Endodermal cell (in vitro differentiated cells): ENCODE measurements at regions not wholly inside any gene's neighbourhood (a gene's known extent, or its start where the extent isn't known, plus 50 kb on each side); places are given as distances from the start of the nearest gene placed in this dataset.

Source experiments
- DNase-seq: peaks from one replicate; pipeline ENCODE4 v3.0.0-alpha.2; 2017
- H3K27ac ChIP-seq: 2 replicates; pipeline ENCODE4 v1.5.1; 2013; ENCODE audit warnings: mild to moderate bottlenecking, low read depth, low read length, moderate library complexity
- H3K27me3 ChIP-seq: 2 replicates; pipeline ENCODE4 v1.6.1; 2013; ENCODE audit warnings: mild to moderate bottlenecking, low read length, moderate library complexity; ENCODE audit not compliant: insufficient read depth, control insufficient read depth, poor library complexity, severe bottlenecking
- H3K36me3 ChIP-seq: 2 replicates; pipeline ENCODE4 v1.7.0; 2013; ENCODE audit warnings: mild to moderate bottlenecking, low read length, moderate library complexity; ENCODE audit not compliant: control insufficient read depth, insufficient read depth
- H3K4me1 ChIP-seq: one replicate; pipeline ENCODE4 v1.7.0; 2013; ENCODE audit warnings: low read length; ENCODE audit not compliant: control insufficient read depth, insufficient read depth
- H3K4me3 ChIP-seq: 2 replicates; pipeline ENCODE4 v1.5.1; 2013; ENCODE audit warnings: mild to moderate bottlenecking, low read length, moderate library complexity
- H3K9ac ChIP-seq: 2 replicates; pipeline ENCODE4 v1.6.1; 2013; ENCODE audit warnings: mild to moderate bottlenecking, low read length, moderate library complexity; ENCODE audit not compliant: poor library complexity, severe bottlenecking; ENCODE audit errors: extremely low read depth
- H3K9me3 ChIP-seq: 2 replicates; pipeline ENCODE4 v1.6.1; 2013; ENCODE audit warnings: mild to moderate bottlenecking, low read length, moderate library complexity; ENCODE audit not compliant: control insufficient read depth
- H3K27ac Mint-ChIP-seq: 2 replicates; pipeline ENCODE4 v1.8.0; 2020; ENCODE audit warnings: mixed read lengths
- H3K27me3 Mint-ChIP-seq: 2 replicates; pipeline ENCODE4 v1.8.0; 2021; ENCODE audit warnings: mild to moderate bottlenecking, mixed read lengths; ENCODE audit not compliant: insufficient read depth
- H3K36me3 Mint-ChIP-seq: 2 replicates; pipeline ENCODE4 v1.8.0; 2020; ENCODE audit warnings: low read depth, mixed read lengths
- H3K4me1 Mint-ChIP-seq: 2 replicates; pipeline ENCODE4 v1.8.0; 2020; ENCODE audit warnings: mixed read lengths
- H3K4me3 Mint-ChIP-seq: 2 replicates; pipeline ENCODE4 v1.8.0; 2020; ENCODE audit warnings: mild to moderate bottlenecking, moderate library complexity, mixed read lengths
- H3K9me3 Mint-ChIP-seq: 2 replicates; pipeline ENCODE4 v1.8.0; 2020; ENCODE audit warnings: mild to moderate bottlenecking, mixed read lengths
- CTCF ChIP-seq: fragments of 200-600 bp; sonication (generic); conservative IDR thresholded peaks from 2 replicates; pipeline ENCODE4 v1.5.0; 2021; ENCODE audit warnings: antibody characterized with exemption, mild to moderate bottlenecking
- WGBS, 2 experiments: methylation state at CpG; one replicate each; pipeline versions ENCODE4 v1.1.5 to v1.1.7; 2013; ENCODE audit warnings: missing lambda C conversion rate in 2 of 2, mixed read lengths in 1 of 2; ENCODE audit not compliant: insufficient coverage in 1 of 2, insufficient read length in 1 of 2; 5-methylcytosine and 5-hydroxymethylcytosine counted together

GRCh38 chr7:81407094-81407493, 362.8 kb downstream of the HGF start:
- Histone ChIP-seq H3K36me3 (no peaks in the 10 kb centered on the region), H3K27ac (no peak overlapping the region), H3K27me3 (no peaks in the 10 kb centered on the region), H3K4me3 (no peak overlapping the region), H3K4me1 (no peaks in the 10 kb centered on the region), H3K9ac (no peak overlapping the region), H3K9me3 (peaks cover 10% of the 10 kb centered on the region)
- TF ChIP-seq CTCF = no peak
- no peak overlapping the region for H3K4me3 Mint-ChIP-seq
- 90 to 97% methylated on average over 2 of the region's 2 CpGs for WGBS, 2 experiments
- H3K4me1 Mint-ChIP-seq = no peaks in the 10 kb centered on the region
- no peak for DNase-seq
- no peaks in the 10 kb centered on the region for H3K27me3 Mint-ChIP-seq
- H3K9me3 Mint-ChIP-seq = peaks cover 10% of the 10 kb centered on the region
- peaks cover 2% of the 10 kb centered on the region for H3K36me3 Mint-ChIP-seq
- no peak overlapping the region for H3K27ac Mint-ChIP-seq

GRCh38 chr7:81404669-81405068, 365.2 kb downstream of the HGF start:
- Mint-ChIP-seq H3K9me3 (peaks cover 10% of the 10 kb centered on the region), H3K27me3 (no peaks in the 10 kb centered on the region), H3K4me1 (no peaks in the 10 kb centered on the region), H3K36me3 (peaks cover 2% of the 10 kb centered on the region), H3K4me3 (no peak overlapping the region), H3K27ac (no peak overlapping the region)
- peaks cover 10% of the 10 kb centered on the region for H3K9me3 ChIP-seq
- no peak overlapping the region for H3K27ac ChIP-seq
- no peak for TF ChIP-seq CTCF
- H3K4me3 ChIP-seq = no peak overlapping the region
- H3K36me3 ChIP-seq = no peaks in the 10 kb centered on the region
- no peak overlapping the region for H3K9ac ChIP-seq
- no peak for DNase-seq
- H3K27me3 ChIP-seq = no peaks in the 10 kb centered on the region
- 84 to 86% methylated on average over 1 to 2 of the region's 2 CpGs for WGBS, 2 experiments
- no peaks in the 10 kb centered on the region for H3K4me1 ChIP-seq

GRCh38 chr7:81402227-81402626, 367.6 kb downstream of the HGF start:
- H3K9me3 ChIP-seq = peaks cover 10% of the 10 kb centered on the region

More at GRCh38 chr7:81402227-81402626, 367.6 kb downstream of the HGF start:
- Mint-ChIP-seq H3K27ac (no peak overlapping the region), H3K4me3 (no peak overlapping the region), H3K36me3 (peaks cover 2% of the 10 kb centered on the region), H3K9me3 (peaks cover 10% of the 10 kb centered on the region), H3K27me3 (no peaks in the 10 kb centered on the region), H3K4me1 (no peaks in the 10 kb centered on the region)
- Histone ChIP-seq H3K4me1 (no peaks in the 10 kb centered on the region), H3K36me3 (no peaks in the 10 kb centered on the region), H3K27me3 (no peaks in the 10 kb centered on the region), H3K4me3 (no peak overlapping the region), H3K27ac (no peak overlapping the region), H3K9ac (no peak overlapping the region)
- no peak for DNase-seq
- TF ChIP-seq CTCF = no peak
- 89% methylated on average over 1 of the region's 1 CpG; no CpG with 5 or more reads in 1 of the 2 experiments for WGBS, 2 experiments
